SH-SY5Y (cell line): ENCODE measurements at regions not wholly inside any gene's neighbourhood (a gene's known extent, or its start where the extent isn't known, plus 50 kb on each side); places are given as distances from the start of the nearest gene placed in this dataset.

ENCODE experiments used
- GATA2 ChIP-seq: IDR thresholded peaks from 2 replicates; pipeline ENCODE4 v1.6.1; 2011; ENCODE audit warnings: mild to moderate bottlenecking, low read depth, low read length
- GATA3 ChIP-seq: IDR thresholded peaks from 2 replicates; pipeline ENCODE4 v1.6.1; 2011; ENCODE audit warnings: low read depth, mild to moderate bottlenecking, low read length, moderate library complexity

DNA sequence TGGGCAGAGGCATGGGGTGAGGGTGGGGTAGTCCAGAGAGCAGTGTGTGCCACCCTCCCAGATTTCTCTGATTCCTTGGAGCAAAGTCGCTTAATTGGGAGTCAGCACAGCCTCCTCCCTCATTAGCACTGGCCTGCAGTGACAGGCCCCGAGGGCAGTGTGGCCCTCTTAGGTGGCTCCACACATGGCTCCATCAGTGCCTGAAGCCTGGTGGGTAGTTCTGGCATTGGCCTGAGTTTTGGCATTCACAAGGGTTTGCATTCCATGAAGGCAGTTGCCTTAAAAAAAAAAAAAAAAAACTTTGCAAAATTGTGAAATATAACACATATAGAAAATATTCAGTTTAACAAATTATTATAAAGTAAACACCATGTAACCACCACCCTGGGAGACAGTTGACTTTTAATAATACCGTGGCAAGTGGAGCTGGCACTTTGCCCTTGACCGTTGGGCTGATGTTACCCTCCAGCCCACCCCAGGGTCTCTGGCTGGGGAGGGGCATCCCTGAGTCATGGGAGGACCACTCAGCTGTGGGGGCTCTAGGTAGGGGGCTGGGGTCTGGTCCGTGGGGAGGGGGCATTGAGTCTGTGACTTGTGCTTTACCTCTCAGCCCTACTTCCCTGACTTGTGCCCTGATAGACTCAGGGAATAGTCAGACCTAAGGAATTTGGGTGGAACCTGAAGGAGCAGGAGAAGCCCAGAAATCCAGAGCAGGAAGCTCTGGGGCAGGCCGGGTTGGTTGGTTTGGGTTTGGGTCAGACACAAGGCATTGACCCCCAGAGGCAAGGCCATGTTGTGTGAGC, 51.3 kb upstream of the PITX1 start:
- TF ChIP-seq GATA3 (no peak), GATA2 (no peak)
